Ishikawa (cell line): ENCODE measurements at regions not wholly inside any gene's neighbourhood (a gene's known extent, or its start where the extent isn't known, plus 50 kb on each side); places are given as distances from the start of the nearest gene placed in this dataset.

Experiments
- CEBPB ChIP-seq: IDR thresholded peaks from 2 replicates; pipeline ENCODE4 v1.6.1; 2012
- EGR1 ChIP-seq: IDR thresholded peaks from 2 replicates; pipeline ENCODE4 v1.6.1; 2012
- MAX ChIP-seq: IDR thresholded peaks from 2 replicates; pipeline ENCODE4 v1.6.1; 2012
- USF1 ChIP-seq: IDR thresholded peaks from 2 replicates; pipeline ENCODE4 v1.6.1; 2012
- TF ChIP-seq, protein P1 (sequence below): IDR thresholded peaks from 2 replicates; pipeline ENCODE4 v1.6.1; 2012; ENCODE audit warnings: low read depth, mild to moderate bottlenecking

DNA sequence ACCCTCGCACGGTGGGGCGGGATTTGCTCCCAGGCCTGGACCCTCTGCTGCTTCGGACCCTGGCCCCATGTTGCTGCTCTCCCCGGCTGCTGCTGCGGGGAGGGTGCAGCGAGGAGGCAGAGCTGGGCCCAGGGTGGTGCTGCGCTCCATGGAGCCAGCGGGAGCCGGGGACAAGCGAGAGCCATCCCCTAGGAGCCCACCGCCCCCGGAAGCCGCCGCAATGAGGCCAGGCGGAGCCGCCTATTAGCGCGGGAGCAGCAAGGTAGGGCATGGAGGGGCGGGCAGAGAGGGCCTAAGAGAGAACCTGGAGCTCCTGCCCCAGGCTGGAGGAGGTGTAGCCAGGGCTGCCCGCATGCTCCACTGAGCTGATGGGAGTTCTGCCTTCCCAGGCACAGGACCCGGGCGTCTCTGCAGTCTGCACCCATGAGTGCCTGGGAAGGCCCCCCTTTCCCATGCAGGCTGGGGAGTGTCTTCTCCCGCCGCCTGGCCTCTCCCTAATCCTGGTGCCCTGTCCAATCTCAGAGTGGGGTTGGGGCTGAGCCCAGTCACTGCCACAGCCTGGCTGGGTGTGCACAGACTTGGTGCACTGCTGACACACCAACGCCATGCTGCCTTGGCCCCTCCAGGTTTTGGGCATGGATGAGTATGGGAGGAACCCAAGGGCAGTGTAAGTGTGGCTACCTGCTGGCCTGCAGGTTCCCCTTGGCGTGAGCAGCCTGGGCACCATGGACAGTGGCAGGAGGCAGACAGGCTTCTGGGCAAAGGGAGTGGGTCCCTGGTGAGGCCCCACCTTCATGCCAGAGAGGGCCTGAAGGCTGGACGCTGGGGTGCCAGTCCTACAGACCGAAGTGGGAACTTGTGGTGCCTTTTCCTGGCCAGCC is 360.6 kb upstream of the MAP3K7 start:
- TF ChIP-seq USF1 (no peak), MAX (no peak), CEBPB (no peak), EGR1 (no peak)
- TF ChIP-seq, protein P1, sequence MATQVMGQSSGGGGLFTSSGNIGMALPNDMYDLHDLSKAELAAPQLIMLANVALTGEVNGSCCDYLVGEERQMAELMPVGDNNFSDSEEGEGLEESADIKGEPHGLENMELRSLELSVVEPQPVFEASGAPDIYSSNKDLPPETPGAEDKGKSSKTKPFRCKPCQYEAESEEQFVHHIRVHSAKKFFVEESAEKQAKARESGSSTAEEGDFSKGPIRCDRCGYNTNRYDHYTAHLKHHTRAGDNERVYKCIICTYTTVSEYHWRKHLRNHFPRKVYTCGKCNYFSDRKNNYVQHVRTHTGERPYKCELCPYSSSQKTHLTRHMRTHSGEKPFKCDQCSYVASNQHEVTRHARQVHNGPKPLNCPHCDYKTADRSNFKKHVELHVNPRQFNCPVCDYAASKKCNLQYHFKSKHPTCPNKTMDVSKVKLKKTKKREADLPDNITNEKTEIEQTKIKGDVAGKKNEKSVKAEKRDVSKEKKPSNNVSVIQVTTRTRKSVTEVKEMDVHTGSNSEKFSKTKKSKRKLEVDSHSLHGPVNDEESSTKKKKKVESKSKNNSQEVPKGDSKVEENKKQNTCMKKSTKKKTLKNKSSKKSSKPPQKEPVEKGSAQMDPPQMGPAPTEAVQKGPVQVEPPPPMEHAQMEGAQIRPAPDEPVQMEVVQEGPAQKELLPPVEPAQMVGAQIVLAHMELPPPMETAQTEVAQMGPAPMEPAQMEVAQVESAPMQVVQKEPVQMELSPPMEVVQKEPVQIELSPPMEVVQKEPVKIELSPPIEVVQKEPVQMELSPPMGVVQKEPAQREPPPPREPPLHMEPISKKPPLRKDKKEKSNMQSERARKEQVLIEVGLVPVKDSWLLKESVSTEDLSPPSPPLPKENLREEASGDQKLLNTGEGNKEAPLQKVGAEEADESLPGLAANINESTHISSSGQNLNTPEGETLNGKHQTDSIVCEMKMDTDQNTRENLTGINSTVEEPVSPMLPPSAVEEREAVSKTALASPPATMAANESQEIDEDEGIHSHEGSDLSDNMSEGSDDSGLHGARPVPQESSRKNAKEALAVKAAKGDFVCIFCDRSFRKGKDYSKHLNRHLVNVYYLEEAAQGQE, result peak; percentile 70
